Fibroblast of lung (primary cell): ENCODE measurements at regions not wholly inside any gene's neighbourhood (a gene's known extent, or its start where the extent isn't known, plus 50 kb on each side); places are given as distances from the start of the nearest gene placed in this dataset.

Source experiments
- DNase-seq, 2 donors: peaks; one replicate each; pipeline versions ENCODE4 v3.0.0 to v3.0.0-alpha.2; 2010; ENCODE audit warnings: low read depth in 2 of 2
- H2AFZ ChIP-seq: 2 replicates; pipeline ENCODE4 v1.5.1; 2012; ENCODE audit warnings: low read length, control low read depth, inconsistent platforms
- H3K27ac ChIP-seq: 2 replicates; pipeline ENCODE4 v1.5.1; 2011; ENCODE audit warnings: low read length, control low read depth; ENCODE audit not compliant: insufficient read depth
- H3K27me3 ChIP-seq: 2 replicates; pipeline ENCODE4 v1.5.1; 2011; ENCODE audit warnings: mild to moderate bottlenecking, low read length; ENCODE audit not compliant: control insufficient read depth, insufficient read depth
- H3K36me3 ChIP-seq: 2 replicates; pipeline ENCODE4 v1.5.1; 2011; ENCODE audit warnings: low read length; ENCODE audit not compliant: control insufficient read depth, insufficient read depth
- H3K4me1 ChIP-seq: 2 replicates; pipeline ENCODE4 v1.5.1; 2011; ENCODE audit warnings: low read length; ENCODE audit not compliant: control insufficient read depth, insufficient read depth; ENCODE audit errors: extremely low read depth
- H3K4me2 ChIP-seq: 2 replicates; pipeline ENCODE4 v1.5.1; 2011; ENCODE audit warnings: low read length, control low read depth; ENCODE audit not compliant: insufficient read depth; ENCODE audit errors: extremely low read depth
- H3K4me3 ChIP-seq, 4 experiments: fragments of 200-600 bp in 1 of 4; sonication (generic) in 1 of 4; replicated peaks in 1 of 4; 2 replicates each; pipeline ENCODE4 v1.5.1; 2011 to 2016; ENCODE audit warnings: low read length in 4 of 4, low read depth in 3 of 4, mild to moderate bottlenecking in 3 of 4, control low read depth in 2 of 4, inconsistent platforms in 1 of 4, mixed read lengths in 1 of 4; ENCODE audit not compliant: insufficient read depth in 1 of 4; ENCODE audit errors: control extremely low read depth in 1 of 4
- H3K79me2 ChIP-seq: 2 replicates; pipeline ENCODE4 v1.5.1; 2012; ENCODE audit warnings: mild to moderate bottlenecking, low read length, inconsistent platforms; ENCODE audit not compliant: control insufficient read depth, insufficient read depth
- H3K9ac ChIP-seq: 2 replicates; pipeline ENCODE4 v1.5.1; 2011; ENCODE audit warnings: mild to moderate bottlenecking, low read length, control low read depth; ENCODE audit not compliant: insufficient read depth
- H3K9me3 ChIP-seq: 2 replicates; pipeline ENCODE4 v1.5.1; 2012; ENCODE audit warnings: low read depth, low read length; ENCODE audit not compliant: control insufficient read depth, insufficient read depth
- H4K20me1 ChIP-seq: 2 replicates; pipeline ENCODE4 v1.5.1; 2011; ENCODE audit warnings: low read length; ENCODE audit not compliant: control insufficient read depth, insufficient read depth; ENCODE audit errors: extremely low read depth
- CTCF ChIP-seq, 2 donors: IDR thresholded peaks in 1 of 2; conservative IDR thresholded peaks in 1 of 2; 1 replicate in 1 of 2; 2 replicates in 1 of 2; pipeline ENCODE4 v1.5.1; 2011 to 2012; ENCODE audit warnings: low read length in 2 of 2, control low read depth in 1 of 2, inconsistent platforms in 1 of 2, low read depth in 1 of 2, mild to moderate bottlenecking in 1 of 2
- EZH2 ChIP-seq: IDR thresholded peaks from 2 replicates; pipeline ENCODE4 v1.5.1; 2012; ENCODE audit warnings: low read length, control low read depth, mild to moderate bottlenecking; ENCODE audit errors: missing control alignments

- Histone ChIP-seq H3K9ac (peak overlapping the region; percentile 33), H3K4me1 (peaks cover 15% of the 10 kb centered on the region), H3K9me3 (no peaks in the 10 kb centered on the region), H3K4me3 (peak overlapping the region in 1 of 4 experiments; percentile 24), H3K27me3 (no peaks in the 10 kb centered on the region), H3K27ac (peak overlapping the region; percentile 79), H3K36me3 (no peaks in the 10 kb centered on the region), H4K20me1 (no peaks in the 10 kb centered on the region), H2AFZ (peak overlapping the region; percentile 58), H3K4me2 (peak overlapping the region; percentile 78), H3K79me2 (no peaks in the 10 kb centered on the region)
- peak; percentile 73 to 76 for DNase-seq
- TF ChIP-seq CTCF (conservative IDR thresholded peaks at IDR 0.05 in 1 of 2, IDR thresholded peaks at IDR 0.05 in 1 of 2; ENCODE audit: low read depth in 1 of 2, low read length in 2 of 2) = no peak
- TF ChIP-seq EZH2 = no peak
Measured at GRCh38 chr14:38143659-38144505, 63.8 kb upstream of the SSTR1 start.

GRCh38 chr14:38145142-38145541 lies 62.6 kb upstream of the SSTR1 start:
- no peak for DNase-seq
- no peak overlapping the region for H2AFZ ChIP-seq
- no peaks in the 10 kb centered on the region for H3K79me2 ChIP-seq
- no peak overlapping the region for H3K4me2 ChIP-seq
- H3K9ac ChIP-seq = no peak overlapping the region
- no peaks in the 10 kb centered on the region for H4K20me1 ChIP-seq
- peaks cover 15% of the 10 kb centered on the region for H3K4me1 ChIP-seq
- H3K9me3 ChIP-seq = no peaks in the 10 kb centered on the region
- H3K36me3 ChIP-seq = no peaks in the 10 kb centered on the region
- H3K27me3 ChIP-seq = no peaks in the 10 kb centered on the region
- TF ChIP-seq EZH2 (no peak), CTCF (conservative IDR thresholded peaks at IDR 0.05 in 1 of 2, IDR thresholded peaks at IDR 0.05 in 1 of 2; ENCODE audit: low read depth in 1 of 2, low read length in 2 of 2) (no peak)
- no peak overlapping the region for H3K4me3 ChIP-seq
- no peak overlapping the region for H3K27ac ChIP-seq

- no peak overlapping the region for H3K4me2 ChIP-seq
- no peaks in the 10 kb centered on the region for H3K27me3 ChIP-seq
- H2AFZ ChIP-seq = no peak overlapping the region
- H3K9ac ChIP-seq = no peak overlapping the region
- H4K20me1 ChIP-seq = no peaks in the 10 kb centered on the region
- H3K4me1 ChIP-seq = no peaks in the 10 kb centered on the region
- no peak overlapping the region for H3K4me3 ChIP-seq
- H3K9me3 ChIP-seq = no peaks in the 10 kb centered on the region
- H3K36me3 ChIP-seq = no peaks in the 10 kb centered on the region
- TF ChIP-seq CTCF (conservative IDR thresholded peaks at IDR 0.05 in 1 of 2, IDR thresholded peaks at IDR 0.05 in 1 of 2; ENCODE audit: low read depth in 1 of 2, low read length in 2 of 2) (peak in 1 of 2 donors; percentile 10), EZH2 (no peak)
- H3K79me2 ChIP-seq = no peaks in the 10 kb centered on the region
- H3K27ac ChIP-seq = no peak overlapping the region
- DNase-seq = peak in 1 of 2 donors; percentile 12
Measured at GRCh38 chr14:38150075-38150474, 57.6 kb upstream of the SSTR1 start.
